ENCODE measurements at regions not wholly inside any gene's neighbourhood (a gene's known extent, or its start where the extent isn't known, plus 50 kb on each side); places are given as distances from the start of the nearest gene placed in this dataset.

DNA sequence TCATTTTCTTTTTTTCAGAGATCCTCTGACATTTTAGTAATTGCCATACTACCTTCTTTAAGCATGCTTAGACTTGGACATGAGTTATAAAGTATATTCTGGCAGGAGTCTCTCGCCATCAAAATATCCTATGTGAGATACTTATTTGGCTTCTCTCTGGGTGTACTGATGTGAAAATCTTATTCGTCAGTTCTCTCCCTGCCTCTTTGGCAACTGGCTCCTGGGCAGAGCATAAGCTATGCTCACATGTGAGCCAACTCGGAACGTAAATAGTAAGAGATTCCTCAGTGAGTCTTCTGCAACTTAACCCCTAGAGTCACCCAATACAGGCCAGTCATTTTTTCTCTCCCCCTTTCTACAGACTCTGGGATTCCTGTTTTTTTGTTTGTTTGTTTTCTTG lies 91.6 kb downstream of the MAGEB17 start:
- no peak for TF ChIP-seq ZFX (IDR thresholded peaks at IDR 0.05)
- TF ChIP-seq, protein P1, sequence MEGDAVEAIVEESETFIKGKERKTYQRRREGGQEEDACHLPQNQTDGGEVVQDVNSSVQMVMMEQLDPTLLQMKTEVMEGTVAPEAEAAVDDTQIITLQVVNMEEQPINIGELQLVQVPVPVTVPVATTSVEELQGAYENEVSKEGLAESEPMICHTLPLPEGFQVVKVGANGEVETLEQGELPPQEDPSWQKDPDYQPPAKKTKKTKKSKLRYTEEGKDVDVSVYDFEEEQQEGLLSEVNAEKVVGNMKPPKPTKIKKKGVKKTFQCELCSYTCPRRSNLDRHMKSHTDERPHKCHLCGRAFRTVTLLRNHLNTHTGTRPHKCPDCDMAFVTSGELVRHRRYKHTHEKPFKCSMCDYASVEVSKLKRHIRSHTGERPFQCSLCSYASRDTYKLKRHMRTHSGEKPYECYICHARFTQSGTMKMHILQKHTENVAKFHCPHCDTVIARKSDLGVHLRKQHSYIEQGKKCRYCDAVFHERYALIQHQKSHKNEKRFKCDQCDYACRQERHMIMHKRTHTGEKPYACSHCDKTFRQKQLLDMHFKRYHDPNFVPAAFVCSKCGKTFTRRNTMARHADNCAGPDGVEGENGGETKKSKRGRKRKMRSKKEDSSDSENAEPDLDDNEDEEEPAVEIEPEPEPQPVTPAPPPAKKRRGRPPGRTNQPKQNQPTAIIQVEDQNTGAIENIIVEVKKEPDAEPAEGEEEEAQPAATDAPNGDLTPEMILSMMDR (conservative IDR thresholded peaks at IDR 0.05), result no peak
- H3K27ac ChIP-seq, result no peak overlapping the region

DNA sequence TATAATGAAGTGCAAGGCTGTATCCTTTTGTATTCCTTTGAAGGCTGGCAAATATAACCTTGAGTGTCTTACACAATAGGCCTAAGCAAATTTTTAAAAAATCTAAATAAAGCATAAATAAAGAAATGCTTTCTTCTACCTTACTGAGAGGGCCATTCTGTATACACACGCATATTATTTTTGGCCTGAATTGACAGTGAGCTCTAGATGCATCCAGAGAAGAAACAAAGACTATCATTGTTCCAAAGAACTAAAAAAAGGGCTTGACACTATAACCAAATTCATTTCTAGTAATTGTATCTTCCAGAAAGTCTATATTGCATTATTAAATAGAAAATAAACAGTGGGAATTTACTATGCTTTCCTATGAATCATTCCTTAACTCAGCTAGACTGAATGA lies 100.2 kb downstream of the MAGEB17 start:
- no peak for TF ChIP-seq ZFX (IDR thresholded peaks at IDR 0.05)
- TF ChIP-seq, protein P1 (conservative IDR thresholded peaks at IDR 0.05), result no peak
- no peak overlapping the region for H3K27ac ChIP-seq

DNA sequence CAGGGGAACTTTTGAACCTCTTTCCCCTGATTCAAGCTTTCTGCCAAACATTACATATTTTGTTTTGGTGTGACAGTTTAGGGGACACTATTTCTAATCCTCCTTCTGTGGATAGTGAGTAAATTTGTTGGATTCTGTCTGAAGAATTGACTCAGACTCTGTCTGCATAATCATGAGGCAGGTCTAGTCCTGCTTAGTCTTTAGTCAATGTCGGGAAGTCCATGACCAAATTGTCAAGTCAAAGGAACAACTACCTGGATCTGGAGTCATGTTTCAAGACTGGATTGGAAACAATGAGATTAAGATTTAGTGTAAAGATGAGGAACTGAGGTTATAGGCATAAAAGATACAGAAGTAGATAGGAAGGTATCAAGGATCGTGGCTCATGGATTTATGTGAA lies 100.9 kb downstream of the MAGEB17 start:
- TF ChIP-seq ZFX (IDR thresholded peaks at IDR 0.05), result no peak
- TF ChIP-seq, protein P1 (conservative IDR thresholded peaks at IDR 0.05), result no peak
- no peak overlapping the region for H3K27ac ChIP-seq

GRCh38 chrX:16278927-16279326 lies 111.6 kb downstream of the MAGEB17 start:
- TF ChIP-seq, protein P1 (conservative IDR thresholded peaks at IDR 0.05), result no peak
- no peak for TF ChIP-seq ZFX (IDR thresholded peaks at IDR 0.05)
- no peak overlapping the region for H3K27ac ChIP-seq

- H3K27ac ChIP-seq, result no peak overlapping the region
- TF ChIP-seq, protein P1 (conservative IDR thresholded peaks at IDR 0.05), result no peak
- TF ChIP-seq ZFX (IDR thresholded peaks at IDR 0.05), result no peak
Observed at GRCh38 chrX:16282209-16282608, 114.9 kb downstream of the MAGEB17 start.

DNA sequence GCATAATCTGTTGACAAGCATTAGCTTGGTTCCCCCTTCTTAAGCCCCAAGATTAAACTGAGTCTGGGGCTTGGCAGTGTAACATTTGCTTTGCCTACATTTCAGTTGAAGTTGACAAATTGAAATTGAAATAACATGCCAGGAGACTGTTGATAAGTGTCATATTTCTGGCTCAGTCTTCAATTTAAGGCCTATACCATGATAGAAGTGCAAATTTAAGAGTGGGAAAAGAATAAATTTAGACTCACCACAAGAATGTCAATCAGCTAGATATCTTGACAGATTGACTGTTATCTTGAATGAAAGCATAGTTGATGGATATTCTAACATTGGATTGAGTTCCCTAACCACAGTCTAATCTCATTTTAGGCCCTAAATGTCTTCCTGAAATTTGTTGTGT lies 117.6 kb downstream of the MAGEB17 start:
- no peak overlapping the region for H3K27ac ChIP-seq
- TF ChIP-seq ZFX (IDR thresholded peaks at IDR 0.05), result no peak
- TF ChIP-seq, protein P1 (conservative IDR thresholded peaks at IDR 0.05), result no peak

- H3K27ac ChIP-seq, result no peak overlapping the region
- TF ChIP-seq, protein P1 (conservative IDR thresholded peaks at IDR 0.05), result no peak
- no peak for TF ChIP-seq ZFX (IDR thresholded peaks at IDR 0.05)
Observed at GRCh38 chrX:16290997-16291396, 123.7 kb downstream of the MAGEB17 start.
